GM12878 (cell line): ENCODE measurements at regions not wholly inside any gene's neighbourhood (a gene's known extent, or its start where the extent isn't known, plus 50 kb on each side); places are given as distances from the start of the nearest gene placed in this dataset.

Experiments
- EP300 ChIP-seq, 2 experiments: fragments of 150-350 bp in 1 of 2; IDR thresholded peaks; 2 replicates each; pipeline ENCODE4 v1.6.1; 2011 to 2012; ENCODE audit warnings: low read depth in 2 of 2, low read length in 2 of 2, borderline replicate concordance in 1 of 2, improper control_type of control experiment in 1 of 2, inconsistent platforms in 1 of 2; ENCODE audit not compliant: control insufficient read depth in 1 of 2
- RAD21 ChIP-seq: IDR thresholded peaks from 2 replicates; pipeline ENCODE4 v1.6.1; 2011; ENCODE audit warnings: mild to moderate bottlenecking, low read depth, low read length, moderate library complexity; ENCODE audit not compliant: insufficient read depth
- RAD51 ChIP-seq: fragments of 450-650 bp; IDR thresholded peaks from 2 replicates; pipeline ENCODE4 v1.6.1; 2016; ENCODE audit warnings: moderate library complexity, mild to moderate bottlenecking, inconsistent platforms

DNA sequence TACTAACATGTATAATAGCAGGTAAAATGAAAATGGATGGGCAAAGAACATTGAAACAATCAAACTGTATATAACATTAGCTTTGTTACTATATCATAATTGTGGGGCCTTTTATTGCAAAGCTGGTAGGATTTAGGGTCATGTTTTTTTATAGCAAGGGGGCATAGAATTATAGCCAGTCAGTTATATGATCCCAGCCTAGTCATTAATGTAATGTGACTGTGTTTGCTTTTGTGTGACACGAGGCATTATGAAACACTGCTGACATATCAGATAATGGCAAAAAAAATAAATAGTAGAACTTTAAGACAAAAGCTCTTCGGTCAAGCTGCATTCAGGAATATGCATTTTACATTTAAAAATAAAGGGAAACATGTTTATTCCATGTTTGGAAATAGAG lies 81.3 kb upstream of the ZNF281 start:
- TF ChIP-seq EP300 (IDR thresholded peaks at IDR 0.05; ENCODE audit: borderline replicate concordance in 1 of 2, control insufficient read depth in 1 of 2, low read depth in 2 of 2, low read length in 2 of 2) (no peak), RAD21 (no peak), RAD51 (no peak)
